ENCODE measurements at regions not wholly inside any gene's neighbourhood (a gene's known extent, or its start where the extent isn't known, plus 50 kb on each side); places are given as distances from the start of the nearest gene placed in this dataset.

DNA sequence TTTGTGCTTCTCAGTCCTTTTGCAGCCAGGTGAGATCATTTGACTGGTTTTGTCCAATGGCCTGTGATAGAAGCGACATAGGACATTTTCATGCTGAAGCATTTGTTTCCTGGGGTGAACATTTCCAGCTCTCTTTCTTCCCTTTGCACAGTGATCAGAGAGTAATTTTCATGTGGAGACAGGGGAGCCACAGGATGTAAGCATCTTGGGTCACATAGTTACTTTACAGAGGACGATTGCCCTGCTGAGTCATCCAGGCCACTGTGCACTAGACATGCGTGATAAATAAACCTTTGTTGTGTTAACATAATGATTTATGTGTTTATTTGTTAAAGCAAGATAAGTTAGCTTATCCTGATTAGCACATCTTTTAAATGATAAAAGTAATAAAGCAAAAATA, 263.5 kb upstream of the CCDC179 start:
- in situ Hi-C loops (cut with HindIII; ENCODE audit: low pct_unique_long_range_greater_than_20kb, low sequenced_read_pairs), result no loop called here
- no peak for TF ChIP-seq JUND (IDR thresholded peaks at IDR 0.05; ENCODE audit: low read depth)
- DNase-seq (ENCODE audit: low read depth in 1 of 2, low spot score in 1 of 2), result no peak

DNA sequence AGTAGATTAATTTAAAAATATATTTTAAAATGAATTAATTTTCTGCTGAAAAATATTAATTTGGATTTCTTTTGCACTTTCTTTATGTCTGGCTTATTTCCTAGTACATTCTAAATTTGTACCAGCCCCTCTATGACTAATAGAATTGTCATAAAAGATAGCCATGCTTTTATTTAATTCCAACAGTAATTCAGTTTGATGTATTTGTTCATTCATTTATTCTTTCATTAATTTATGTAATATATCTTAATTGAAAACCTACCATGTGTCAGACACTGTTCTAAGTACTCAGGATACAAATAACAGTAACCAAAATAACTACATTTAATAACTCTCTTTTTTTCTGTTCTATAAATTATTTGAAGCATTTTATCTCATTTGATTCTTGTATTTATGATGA, 264.0 kb upstream of the CCDC179 start:
- DNase-seq (ENCODE audit: low read depth in 1 of 2, low spot score in 1 of 2), result no peak
- TF ChIP-seq JUND (IDR thresholded peaks at IDR 0.05; ENCODE audit: low read depth), result no peak
- in situ Hi-C loops (cut with HindIII; ENCODE audit: low pct_unique_long_range_greater_than_20kb, low sequenced_read_pairs), result no loop called here

DNA sequence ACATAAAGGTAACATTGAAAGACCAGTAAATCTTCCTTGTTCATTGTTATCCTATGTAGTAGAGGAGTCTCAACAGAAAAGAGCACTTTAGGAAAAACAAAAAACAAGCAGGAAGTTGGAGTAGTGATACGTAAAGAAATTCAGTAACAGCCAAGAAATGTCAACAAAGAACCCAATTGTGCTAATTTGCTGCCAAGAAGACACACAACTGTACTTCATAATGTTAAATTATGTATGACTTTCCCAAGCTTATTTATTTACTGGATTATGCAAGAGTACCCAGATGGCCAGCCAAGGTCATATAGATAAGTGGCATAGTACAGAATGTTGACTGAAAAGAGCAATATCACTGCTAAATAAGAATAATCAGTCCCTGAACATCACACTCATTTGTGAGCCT, 264.7 kb upstream of the CCDC179 start:
- in situ Hi-C loops (cut with HindIII; ENCODE audit: low pct_unique_long_range_greater_than_20kb, low sequenced_read_pairs), result no loop called here
- TF ChIP-seq JUND (IDR thresholded peaks at IDR 0.05; ENCODE audit: low read depth), result no peak
- no peak for DNase-seq (ENCODE audit: low read depth in 1 of 2, low spot score in 1 of 2)

DNA sequence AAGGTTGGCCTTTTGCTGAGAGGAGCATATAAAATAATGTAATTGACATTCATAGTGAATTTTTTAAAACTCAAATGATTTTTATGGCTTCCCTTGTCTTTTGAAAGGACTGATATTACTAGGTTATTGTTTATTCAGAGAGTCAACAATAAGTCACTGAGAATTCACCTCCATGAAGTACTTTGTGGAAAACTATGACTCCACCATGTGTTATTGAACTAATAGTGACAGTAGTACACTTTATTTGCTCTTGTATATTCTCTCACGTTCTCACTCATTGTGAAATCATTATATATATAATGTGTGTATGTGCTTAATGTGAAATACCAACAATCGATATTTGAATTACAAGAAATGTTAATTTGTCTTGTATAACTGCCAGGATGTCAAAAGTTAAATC, 267.4 kb upstream of the CCDC179 start:
- TF ChIP-seq JUND (IDR thresholded peaks at IDR 0.05; ENCODE audit: low read depth), result no peak
- DNase-seq (ENCODE audit: low read depth in 1 of 2, low spot score in 1 of 2), result no peak
- in situ Hi-C loops (cut with HindIII; ENCODE audit: low pct_unique_long_range_greater_than_20kb, low sequenced_read_pairs), result no loop called here

DNA sequence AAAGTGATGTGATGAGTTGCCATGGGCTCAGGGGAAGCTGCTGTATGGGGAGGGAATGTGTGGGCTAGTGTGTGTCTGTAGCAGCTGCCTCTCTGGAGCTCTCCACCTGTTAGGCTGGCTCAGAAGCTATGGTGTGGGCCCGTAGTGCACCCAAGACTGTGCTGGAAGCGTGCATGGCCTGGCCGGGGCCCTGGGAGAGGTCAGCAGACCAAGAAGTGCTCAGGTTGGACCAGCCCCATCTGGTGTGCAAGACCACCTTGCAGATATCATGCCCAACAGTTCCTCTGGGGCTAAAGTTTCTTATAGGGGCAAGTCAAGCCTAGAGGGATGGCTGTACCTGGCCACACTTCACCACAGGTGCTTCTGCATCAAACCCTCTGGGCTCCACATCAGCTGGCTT, 274.4 kb upstream of the CCDC179 start:
- TF ChIP-seq JUND (IDR thresholded peaks at IDR 0.05; ENCODE audit: low read depth), result no peak
- DNase-seq (ENCODE audit: low read depth in 1 of 2, low spot score in 1 of 2), result no peak
- in situ Hi-C loops (cut with HindIII; ENCODE audit: low pct_unique_long_range_greater_than_20kb, low sequenced_read_pairs), result no loop called here

DNA sequence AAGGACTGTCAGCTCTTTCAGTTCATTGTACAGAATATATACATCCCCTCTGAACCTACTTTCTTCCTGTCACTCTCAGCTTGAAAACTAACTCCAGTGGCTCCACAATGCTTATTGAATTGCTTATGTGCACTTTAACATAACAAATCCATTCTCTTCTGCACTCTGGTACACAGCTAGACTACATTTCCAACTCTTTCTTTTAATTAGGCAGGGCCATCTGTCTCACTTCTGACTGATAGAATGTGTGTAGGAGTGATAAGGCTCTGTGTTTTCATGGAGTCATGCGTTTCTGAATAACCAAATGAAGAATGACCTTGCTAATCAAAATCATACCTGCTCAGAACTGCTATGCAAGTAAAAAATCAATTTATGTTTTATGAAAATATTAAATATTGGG, 278.5 kb upstream of the CCDC179 start:
- in situ Hi-C loops (cut with HindIII; ENCODE audit: low pct_unique_long_range_greater_than_20kb, low sequenced_read_pairs), result no loop called here
- TF ChIP-seq JUND (IDR thresholded peaks at IDR 0.05; ENCODE audit: low read depth), result no peak
- DNase-seq (ENCODE audit: low read depth in 1 of 2, low spot score in 1 of 2), result no peak

DNA sequence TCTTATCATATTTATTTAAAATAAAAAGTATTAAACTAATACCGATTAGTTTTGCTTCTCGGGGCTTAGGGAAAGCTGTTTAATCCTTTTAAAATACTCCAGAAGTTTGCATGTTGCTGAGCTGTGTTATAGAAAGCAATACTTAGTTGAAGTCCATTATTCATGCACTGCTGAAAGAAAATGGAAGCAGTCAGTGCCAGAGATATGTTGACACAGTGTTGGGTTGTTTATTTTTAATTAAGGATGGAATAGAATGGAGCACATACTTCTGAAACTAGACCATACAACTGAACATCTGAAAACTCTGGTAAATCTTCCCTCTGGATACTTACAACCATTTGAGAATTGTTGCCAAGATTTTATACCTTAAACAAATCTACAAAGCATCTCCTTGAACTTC, 282.7 kb upstream of the CCDC179 start:
- no peak for TF ChIP-seq JUND (IDR thresholded peaks at IDR 0.05; ENCODE audit: low read depth)
- no peak for DNase-seq (ENCODE audit: low read depth in 1 of 2, low spot score in 1 of 2)
- in situ Hi-C loops (cut with HindIII; ENCODE audit: low pct_unique_long_range_greater_than_20kb, low sequenced_read_pairs), result no loop called here

DNA sequence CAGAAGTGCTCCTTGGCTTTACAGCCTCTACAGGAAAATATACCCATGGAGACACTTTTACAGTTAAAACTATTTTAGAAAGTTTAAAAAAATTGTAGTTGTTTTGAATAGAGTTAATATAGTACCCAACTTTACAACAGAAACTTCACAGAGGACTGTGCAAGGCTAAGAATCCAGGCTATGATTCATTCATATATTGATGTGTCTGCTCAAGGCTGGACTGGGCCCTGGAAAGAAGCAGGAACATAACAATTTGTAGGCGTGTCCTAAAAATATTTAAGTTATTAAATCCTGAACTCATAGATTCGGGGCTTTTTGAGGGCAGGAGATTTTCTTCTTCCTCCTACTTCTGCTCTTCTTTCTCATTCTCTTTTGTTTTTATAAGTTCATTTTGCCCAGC, 291.5 kb upstream of the CCDC179 start:
- no peak for TF ChIP-seq JUND (IDR thresholded peaks at IDR 0.05; ENCODE audit: low read depth)
- in situ Hi-C loops (cut with HindIII; ENCODE audit: low pct_unique_long_range_greater_than_20kb, low sequenced_read_pairs), result no loop called here
- no peak for DNase-seq (ENCODE audit: low read depth in 1 of 2, low spot score in 1 of 2)

DNA sequence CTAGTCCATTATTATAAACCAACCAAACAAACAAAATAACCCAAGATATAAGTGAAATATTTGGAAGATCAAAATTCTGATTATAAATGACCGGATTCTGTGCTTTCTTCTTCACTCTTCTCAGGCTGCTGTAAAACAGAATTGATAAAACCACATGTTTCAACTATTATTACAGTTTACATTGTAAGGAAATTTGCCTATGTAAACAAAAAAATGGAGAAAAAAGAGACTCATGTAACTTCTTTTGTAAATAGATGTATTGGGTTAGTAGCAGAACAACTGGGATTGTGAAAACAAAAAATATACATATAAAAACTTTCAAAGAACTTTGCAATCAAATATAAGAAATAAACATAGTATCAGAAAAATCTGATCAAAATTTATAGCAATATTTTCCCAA, 295.2 kb upstream of the CCDC179 start:
- no peak for TF ChIP-seq JUND (IDR thresholded peaks at IDR 0.05; ENCODE audit: low read depth)
- in situ Hi-C loops (cut with HindIII; ENCODE audit: low pct_unique_long_range_greater_than_20kb, low sequenced_read_pairs), result no loop called here
- DNase-seq (ENCODE audit: low read depth in 1 of 2, low spot score in 1 of 2), result no peak

DNA sequence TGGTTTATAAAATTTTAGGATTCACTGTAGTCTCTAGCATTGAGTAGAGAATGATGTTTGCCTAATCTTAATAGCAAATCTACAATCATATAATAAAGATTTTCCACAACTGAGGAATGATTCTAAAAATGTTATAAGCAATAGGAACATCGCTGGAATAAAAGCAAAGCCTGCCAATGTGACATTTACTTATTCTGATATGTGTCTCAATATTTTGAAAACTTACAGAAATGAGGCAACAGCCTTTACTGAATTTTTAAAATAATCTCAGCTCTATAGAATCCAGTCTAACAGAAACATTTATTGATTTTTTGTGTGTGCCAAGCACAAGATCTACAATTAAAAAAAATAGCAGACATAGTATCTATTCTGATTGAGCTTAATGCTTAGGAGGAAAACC, 303.7 kb upstream of the CCDC179 start:
- no peak for DNase-seq (ENCODE audit: low read depth in 1 of 2, low spot score in 1 of 2)
- TF ChIP-seq JUND (IDR thresholded peaks at IDR 0.05; ENCODE audit: low read depth), result no peak
- in situ Hi-C loops (cut with HindIII; ENCODE audit: low pct_unique_long_range_greater_than_20kb, low sequenced_read_pairs), result no loop called here

DNA sequence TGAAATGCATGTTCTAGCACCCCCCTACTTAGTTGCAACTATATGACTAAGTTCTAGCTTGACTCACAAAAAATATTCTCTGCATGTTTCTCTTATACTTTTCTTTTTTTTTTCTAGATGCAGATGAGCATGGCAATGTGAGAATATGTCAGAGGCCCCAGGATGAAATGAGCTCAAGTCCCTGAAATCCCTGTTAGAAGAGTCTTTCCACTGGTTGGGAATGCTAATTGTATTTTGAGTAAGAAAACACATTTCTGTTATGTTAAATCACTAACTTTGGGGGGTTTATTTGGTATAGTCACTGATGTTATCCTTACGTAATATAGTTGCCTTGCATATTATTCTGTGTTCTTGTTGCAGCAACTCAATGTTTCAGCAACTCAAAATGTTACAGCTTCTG, 306.1 kb upstream of the CCDC179 start:
- in situ Hi-C loops (cut with HindIII; ENCODE audit: low pct_unique_long_range_greater_than_20kb, low sequenced_read_pairs), result no loop called here
- DNase-seq (ENCODE audit: low read depth in 1 of 2, low spot score in 1 of 2), result no peak
- TF ChIP-seq JUND (IDR thresholded peaks at IDR 0.05; ENCODE audit: low read depth), result no peak

DNA sequence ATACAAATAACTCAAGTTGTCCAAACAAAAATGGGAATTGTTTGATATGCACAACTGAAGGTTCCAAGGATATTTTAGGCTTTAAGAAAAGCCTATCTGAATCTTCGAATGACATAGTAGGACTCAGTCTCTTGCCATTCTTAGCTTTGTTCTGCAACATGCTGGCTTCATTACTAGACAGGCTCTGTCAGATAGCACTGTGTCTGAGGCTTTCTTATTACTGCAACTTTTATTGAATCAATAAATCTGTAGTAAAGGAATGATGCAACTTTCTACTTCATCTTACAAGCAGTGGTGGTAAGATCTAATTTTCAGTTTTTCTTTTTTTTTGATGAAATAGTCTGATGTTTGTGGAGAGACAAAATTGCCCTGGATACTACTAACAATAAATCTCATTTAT, 319.3 kb upstream of the CCDC179 start:
- no peak for TF ChIP-seq JUND (IDR thresholded peaks at IDR 0.05; ENCODE audit: low read depth)
- DNase-seq (ENCODE audit: low read depth in 1 of 2, low spot score in 1 of 2), result no peak
- in situ Hi-C loops (cut with HindIII; ENCODE audit: low pct_unique_long_range_greater_than_20kb, low sequenced_read_pairs), result no loop called here

DNA sequence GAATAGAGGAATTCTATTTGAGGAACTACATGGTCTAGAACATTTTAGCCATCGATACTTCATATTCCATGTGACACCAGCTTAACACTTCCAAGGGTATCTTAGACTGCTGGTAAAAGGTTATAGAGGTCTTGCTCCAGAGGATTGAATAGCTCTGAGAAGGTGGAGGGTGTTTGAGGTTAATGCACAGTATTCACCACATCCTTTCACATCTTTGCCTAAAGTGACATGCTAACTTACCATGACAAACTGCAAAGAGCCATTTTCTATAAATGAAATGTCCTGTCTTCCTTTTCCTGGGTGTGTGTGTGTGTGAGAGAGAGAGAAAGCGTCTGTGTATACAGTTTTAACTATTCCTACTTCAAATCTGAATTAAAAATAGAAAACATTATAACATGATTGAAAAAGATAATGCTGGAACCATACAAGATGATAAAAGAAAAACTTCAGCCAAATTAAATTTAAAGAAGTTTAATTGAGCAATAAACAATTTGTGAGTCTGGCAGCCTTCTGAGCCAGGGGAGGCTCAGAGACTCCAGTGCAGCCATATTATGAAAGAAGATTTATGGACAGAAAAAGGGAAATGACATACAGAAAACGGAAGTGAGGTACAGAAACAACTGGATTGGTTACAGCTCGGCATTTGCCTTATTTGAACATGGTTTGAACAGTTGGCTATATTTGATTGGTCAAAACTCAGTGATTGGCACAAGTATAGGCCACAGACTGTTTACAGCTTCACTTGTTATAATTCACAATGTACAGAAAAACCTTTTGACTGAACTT, 320.9 kb upstream of the CCDC179 start:
- in situ Hi-C loops (cut with HindIII; ENCODE audit: low pct_unique_long_range_greater_than_20kb, low sequenced_read_pairs), result no loop called here
- TF ChIP-seq JUND (IDR thresholded peaks at IDR 0.05; ENCODE audit: low read depth), result no peak
- no peak for DNase-seq (ENCODE audit: low read depth in 1 of 2, low spot score in 1 of 2)

DNA sequence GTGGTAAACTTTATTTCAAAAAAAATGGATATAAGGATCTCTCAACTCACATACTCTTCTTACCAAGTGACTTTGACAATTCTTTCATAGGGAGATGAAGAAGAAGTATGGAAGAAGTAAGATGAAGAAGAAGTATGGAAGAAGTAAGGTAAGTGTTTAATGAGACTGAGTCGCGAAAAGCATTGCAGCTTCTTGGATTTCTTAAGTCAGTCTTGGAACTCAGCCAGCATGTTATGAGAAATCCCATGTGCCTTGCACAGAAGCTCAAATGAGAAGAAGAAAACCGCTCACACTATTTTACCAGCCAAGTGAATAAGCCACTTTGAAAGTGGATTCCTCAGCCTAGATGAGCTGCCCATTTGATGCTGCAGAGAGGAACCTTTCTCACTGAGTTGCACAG, 332.0 kb upstream of the CCDC179 start:
- peak in 1 of 2 experiments; percentile 8 for DNase-seq (ENCODE audit: low read depth in 1 of 2, low spot score in 1 of 2)
- TF ChIP-seq JUND (IDR thresholded peaks at IDR 0.05; ENCODE audit: low read depth), result no peak
- in situ Hi-C loops (cut with HindIII; ENCODE audit: low pct_unique_long_range_greater_than_20kb, low sequenced_read_pairs), result no loop called here
